ENCODE measurements at regions not wholly inside any gene's neighbourhood (a gene's known extent, or its start where the extent isn't known, plus 50 kb on each side); places are given as distances from the start of the nearest gene placed in this dataset.

DNA sequence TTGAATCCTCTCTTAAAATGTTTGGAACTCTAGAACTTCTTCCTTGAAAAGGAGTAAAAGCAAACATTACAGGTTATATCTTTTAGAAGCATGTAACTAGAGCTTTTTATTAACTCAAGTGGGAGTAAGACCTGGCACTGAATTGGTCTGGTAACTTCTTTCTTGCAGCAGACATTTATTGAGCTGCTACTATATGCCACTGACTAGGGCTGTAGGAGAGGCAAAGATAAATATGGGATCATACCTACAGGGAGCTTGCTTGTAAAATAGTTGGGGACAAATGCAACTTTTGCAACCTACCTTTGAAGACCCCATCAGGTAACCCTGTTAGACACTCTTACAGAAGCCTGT is 231.9 kb upstream of the TUT7 start:
- TF ChIP-seq EZH2phosphoT487 (conservative IDR thresholded peaks at IDR 0.05; ENCODE audit: low read length) (no peak), CTCF (IDR thresholded peaks at IDR 0.05; ENCODE audit: insufficient read depth, low read length, poor library complexity, severe bottlenecking) (no peak)
- H3K9ac ChIP-seq (ENCODE audit: low read length): no peak overlapping the region
- H2AFZ ChIP-seq (ENCODE audit: low read depth, low read length, severe bottlenecking): no peak overlapping the region
- H3K4me2 ChIP-seq (ENCODE audit: low read depth, low read length, poor library complexity, severe bottlenecking): no peak overlapping the region
- no peaks in the 10 kb centered on the region for H3K27me3 ChIP-seq (ENCODE audit: low read length)
- no peaks in the 10 kb centered on the region for H3K9me2 ChIP-seq (replicated peaks; ENCODE audit: insufficient read depth, low read length)
- H4K20me1 ChIP-seq (ENCODE audit: low read depth, low read length): no peaks in the 10 kb centered on the region
- no peaks in the 10 kb centered on the region for H3K79me2 ChIP-seq (ENCODE audit: insufficient read depth, low read length)
- no peaks in the 10 kb centered on the region for H3K36me3 ChIP-seq (ENCODE audit: low read length)
- no peaks in the 10 kb centered on the region for H3F3A ChIP-seq (ENCODE audit: insufficient read depth)
- no peak overlapping the region for H3K27ac ChIP-seq (ENCODE audit: low read depth, low read length)
- no peak overlapping the region for H3K4me3 ChIP-seq (ENCODE audit: insufficient read depth, low read length, poor library complexity, severe bottlenecking)
- H3K9me3 ChIP-seq (ENCODE audit: insufficient read depth, low read length): no peaks in the 10 kb centered on the region

GRCh38 chr9:86585422-86586143 is 231.4 kb upstream of the TUT7 start:
- H3K79me2 ChIP-seq (ENCODE audit: insufficient read depth, low read length): no peaks in the 10 kb centered on the region
- H3K27me3 ChIP-seq (ENCODE audit: low read length): no peaks in the 10 kb centered on the region
- H2AFZ ChIP-seq (ENCODE audit: low read depth, low read length, severe bottlenecking): no peak overlapping the region
- no peak overlapping the region for H3K9ac ChIP-seq (ENCODE audit: low read length)
- no peaks in the 10 kb centered on the region for H4K20me1 ChIP-seq (ENCODE audit: low read depth, low read length)
- H3F3A ChIP-seq (ENCODE audit: insufficient read depth): no peaks in the 10 kb centered on the region
- H3K27ac ChIP-seq (ENCODE audit: low read depth, low read length): no peak overlapping the region
- no peak overlapping the region for H3K4me2 ChIP-seq (ENCODE audit: low read depth, low read length, poor library complexity, severe bottlenecking)
- TF ChIP-seq CTCF (IDR thresholded peaks at IDR 0.05; ENCODE audit: insufficient read depth, low read length, poor library complexity, severe bottlenecking) (no peak), EZH2phosphoT487 (conservative IDR thresholded peaks at IDR 0.05; ENCODE audit: low read length) (no peak)
- no peaks in the 10 kb centered on the region for H3K9me2 ChIP-seq (replicated peaks; ENCODE audit: insufficient read depth, low read length)
- H3K4me3 ChIP-seq (ENCODE audit: insufficient read depth, low read length, poor library complexity, severe bottlenecking): no peak overlapping the region
- no peaks in the 10 kb centered on the region for H3K9me3 ChIP-seq (ENCODE audit: insufficient read depth, low read length)
- no peaks in the 10 kb centered on the region for H3K36me3 ChIP-seq (ENCODE audit: low read length)

- no peaks in the 10 kb centered on the region for H3K79me2 ChIP-seq (ENCODE audit: insufficient read depth, low read length)
- H3K9me3 ChIP-seq (ENCODE audit: insufficient read depth, low read length): no peaks in the 10 kb centered on the region
- no peaks in the 10 kb centered on the region for H3F3A ChIP-seq (ENCODE audit: insufficient read depth)
- no peak overlapping the region for H3K27ac ChIP-seq (ENCODE audit: low read depth, low read length)
- no peaks in the 10 kb centered on the region for H3K9me2 ChIP-seq (replicated peaks; ENCODE audit: insufficient read depth, low read length)
- H3K4me3 ChIP-seq (ENCODE audit: insufficient read depth, low read length, poor library complexity, severe bottlenecking): no peak overlapping the region
- H3K36me3 ChIP-seq (ENCODE audit: low read length): no peaks in the 10 kb centered on the region
- H2AFZ ChIP-seq (ENCODE audit: low read depth, low read length, severe bottlenecking): no peak overlapping the region
- H4K20me1 ChIP-seq (ENCODE audit: low read depth, low read length): no peaks in the 10 kb centered on the region
- no peak for TF ChIP-seq CTCF (IDR thresholded peaks at IDR 0.05; ENCODE audit: insufficient read depth, low read length, poor library complexity, severe bottlenecking)
- no peak for TF ChIP-seq EZH2phosphoT487 (conservative IDR thresholded peaks at IDR 0.05; ENCODE audit: low read length)
- H3K4me2 ChIP-seq (ENCODE audit: low read depth, low read length, poor library complexity, severe bottlenecking): no peak overlapping the region
- H3K9ac ChIP-seq (ENCODE audit: low read length): no peak overlapping the region
- H3K27me3 ChIP-seq (ENCODE audit: low read length): no peaks in the 10 kb centered on the region
These were observed 226.5 kb upstream of the TUT7 start for GRCh38 chr9:86580688-86581087.
